Spinal cord (tissue), 9 donors: ENCODE measurements at regions not wholly inside any gene's neighbourhood (a gene's known extent, or its start where the extent isn't known, plus 50 kb on each side); places are given as distances from the start of the nearest gene placed in this dataset.
"Not testable (repeated sequence)": the region's sequence is repeated elsewhere in the genome, so short reads cannot be mapped to it uniquely, and the experiment has no call there.

Experiments used
- DNase-seq, 6 donors: peaks; one replicate each; pipeline versions ENCODE4 v3.0.0 to v3.0.0-alpha.2; 2013 to 2015; ENCODE audit warnings: low spot score in 6 of 6, low read depth in 4 of 6
- H3K27ac ChIP-seq: one replicate; pipeline ENCODE4 v1.5.1; 2013; ENCODE audit warnings: low read depth, low read length, control low read depth
- H3K27me3 ChIP-seq: one replicate; pipeline ENCODE4 v1.6.1; 2013; ENCODE audit warnings: low read length; ENCODE audit not compliant: control insufficient read depth, insufficient read depth
- H3K36me3 ChIP-seq: one replicate; pipeline ENCODE4 v1.6.1; 2013; ENCODE audit warnings: low read length; ENCODE audit not compliant: control insufficient read depth, insufficient read depth
- H3K4me1 ChIP-seq: one replicate; pipeline ENCODE4 v1.6.1; 2013; ENCODE audit warnings: low read length; ENCODE audit not compliant: control insufficient read depth, insufficient read depth
- H3K4me3 ChIP-seq: one replicate; pipeline ENCODE4 v1.5.1; 2013; ENCODE audit warnings: low read depth, low read length, control low read depth
- H3K9me3 ChIP-seq: one replicate; pipeline ENCODE4 v1.6.1; 2013; ENCODE audit warnings: low read length; ENCODE audit not compliant: control insufficient read depth, insufficient read depth
- WGBS: methylation state at CpG from one replicate; pipeline ENCODE4 v1.1.5; 2013; ENCODE audit warnings: missing lambda C conversion rate; ENCODE audit not compliant: insufficient coverage; 5-methylcytosine and 5-hydroxymethylcytosine counted together
- donor health status: healthy.

DNA sequence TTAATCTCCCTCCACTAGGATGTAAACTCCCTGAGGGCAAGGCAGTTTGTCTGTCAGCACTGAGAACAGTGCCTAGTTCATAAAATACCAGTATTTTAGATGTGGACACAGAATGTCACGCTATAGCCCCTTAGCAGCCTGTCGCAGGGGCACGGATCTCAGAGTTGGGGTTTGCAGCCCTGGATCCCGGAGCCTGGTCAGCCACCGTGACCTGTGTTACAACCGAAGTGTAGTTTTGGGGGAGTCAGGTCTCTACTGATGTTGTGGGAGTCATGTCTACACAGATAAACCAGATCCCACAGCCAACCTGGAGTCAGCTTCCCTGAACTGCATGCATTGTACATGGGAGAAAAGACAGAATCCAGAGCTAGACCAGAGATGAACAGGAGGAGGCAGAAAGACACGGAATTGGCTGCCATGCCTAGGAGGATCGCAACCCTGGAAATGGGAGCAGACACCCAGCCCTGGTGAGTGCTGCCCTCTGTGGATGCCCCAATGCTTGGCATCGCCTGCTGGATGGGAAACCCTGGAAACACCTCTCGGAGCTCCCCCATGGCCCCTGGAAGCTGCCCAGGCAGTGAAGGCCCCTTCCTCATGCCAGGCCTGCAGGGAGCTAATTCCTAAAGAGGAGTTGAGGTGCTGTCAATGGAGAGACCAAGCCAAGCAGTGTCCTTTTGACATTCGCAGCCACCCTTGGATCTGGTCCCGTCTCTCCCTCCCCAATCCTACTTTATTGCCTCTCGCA, 851.3 kb downstream of the TBC1D22A start:
- no peak overlapping the region for H3K4me3 ChIP-seq
- 93% methylated on average over 6 of the region's 13 CpGs for WGBS
- no peaks in the 10 kb centered on the region for H3K27me3 ChIP-seq
- DNase-seq = no peak
- H3K36me3 ChIP-seq = no peaks in the 10 kb centered on the region
- no peak overlapping the region for H3K27ac ChIP-seq
- H3K4me1 ChIP-seq = peaks cover 25% of the 10 kb centered on the region
- H3K9me3 ChIP-seq = no peaks in the 10 kb centered on the region

DNA sequence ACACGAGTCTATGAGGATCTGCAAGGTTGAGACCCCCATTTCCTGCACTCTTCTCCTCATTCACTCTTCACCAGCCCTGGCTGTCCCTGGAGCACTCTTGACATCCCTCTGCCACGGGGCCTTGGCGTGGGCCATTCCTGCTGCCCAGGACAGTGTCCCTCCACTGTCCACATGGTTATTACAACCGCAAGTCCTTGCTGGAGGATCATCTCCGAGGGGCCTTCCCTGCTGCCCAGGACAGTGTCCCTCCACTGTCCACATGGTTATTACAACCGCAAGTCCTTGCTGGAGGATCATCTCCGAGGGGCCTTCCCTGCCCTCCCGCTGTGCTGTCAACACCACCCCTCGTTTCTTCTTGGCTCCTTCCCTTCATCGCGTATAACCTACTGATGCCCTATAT, 850.7 kb downstream of the TBC1D22A start:
- H3K27me3 ChIP-seq, H3K4me3 ChIP-seq, H3K36me3 ChIP-seq, DNase-seq, H3K27ac ChIP-seq, H3K9me3 ChIP-seq: not testable (repeated sequence)
- H3K4me1 ChIP-seq = peaks cover 19% of the 10 kb centered on the region
- WGBS = 69% methylated on average over 11 of the region's 11 CpGs

DNA sequence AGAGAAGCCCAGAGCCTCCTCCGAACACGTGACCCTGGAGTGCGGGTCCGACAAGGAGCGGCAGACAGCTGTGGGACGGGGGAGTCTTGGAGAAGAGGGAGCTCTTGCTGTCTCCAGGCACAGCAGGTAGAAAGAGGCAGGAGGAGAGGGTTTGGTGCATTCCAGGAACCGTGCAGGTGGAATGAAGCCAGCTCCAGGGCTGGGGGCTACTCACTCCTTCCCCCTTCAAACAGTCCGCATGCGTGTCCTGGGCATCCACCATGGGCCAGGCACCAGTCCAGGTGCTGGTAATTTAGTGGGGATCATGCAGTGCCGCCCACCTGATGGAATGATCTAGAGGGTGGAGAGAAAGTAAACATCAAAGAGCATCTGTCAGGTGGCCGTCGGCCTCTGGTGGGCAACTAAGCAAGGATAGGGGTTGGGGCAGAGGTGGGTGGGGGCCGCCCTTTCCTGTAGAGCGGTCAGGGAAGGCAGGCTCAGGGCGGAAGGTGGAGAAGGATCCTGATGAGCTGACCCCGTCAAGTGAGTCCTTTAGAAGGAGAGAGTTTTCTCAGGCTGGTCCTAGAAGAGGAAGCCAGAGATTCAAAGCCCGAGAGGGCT, 850.0 kb downstream of the TBC1D22A start:
- Histone ChIP-seq H3K27me3 (no peaks in the 10 kb centered on the region), H3K36me3 (no peaks in the 10 kb centered on the region), H3K9me3 (no peaks in the 10 kb centered on the region), H3K4me3 (no peak overlapping the region), H3K4me1 (peaks cover 16% of the 10 kb centered on the region), H3K27ac (no peak overlapping the region)
- DNase-seq = no peak
- WGBS = 71% methylated on average over 16 of the region's 17 CpGs

DNA sequence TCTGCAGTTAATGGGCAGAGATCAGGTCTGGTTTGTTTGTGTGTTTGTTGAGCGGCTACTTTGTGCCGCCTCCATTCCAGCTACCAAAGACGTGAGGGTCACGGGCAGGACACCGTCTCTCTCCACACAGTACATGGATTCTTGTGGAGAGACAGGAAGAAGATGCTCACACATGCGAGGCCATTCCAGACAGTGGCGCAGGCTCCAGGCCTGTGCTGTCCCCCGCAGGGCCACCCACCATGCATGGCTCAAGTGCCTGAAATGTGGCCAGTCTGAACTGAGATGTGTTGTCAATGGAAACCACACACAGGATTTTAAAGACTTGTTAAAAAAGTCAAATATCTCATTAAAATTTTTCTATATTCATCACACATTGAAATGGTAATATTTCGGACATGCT, 848.3 kb downstream of the TBC1D22A start:
- peaks cover 23% of the 10 kb centered on the region for H3K4me1 ChIP-seq
- DNase-seq = no peak

DNA sequence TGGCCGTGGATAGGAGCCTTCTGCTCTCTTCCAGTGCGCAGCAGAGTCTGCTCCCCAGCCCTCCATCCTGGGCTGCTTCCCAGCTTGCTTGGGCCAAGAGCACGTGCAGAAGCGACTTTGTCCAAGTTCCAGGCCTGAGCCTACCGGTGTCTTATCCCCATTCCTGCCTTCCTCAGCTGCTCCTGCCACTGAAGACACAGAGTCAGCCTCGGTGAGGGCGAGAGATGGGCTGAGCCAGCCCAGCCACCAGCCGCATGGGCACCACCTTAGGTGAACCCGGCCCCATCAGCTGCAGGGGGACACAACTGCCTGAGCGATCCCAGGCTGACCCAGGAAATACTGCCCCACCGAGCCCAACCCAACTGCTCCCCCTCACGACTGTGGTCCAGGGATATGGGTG, 847.8 kb downstream of the TBC1D22A start:
- Histone ChIP-seq H3K36me3 (no peaks in the 10 kb centered on the region), H3K4me3 (no peak overlapping the region), H3K9me3 (no peaks in the 10 kb centered on the region), H3K27me3 (no peaks in the 10 kb centered on the region), H3K4me1 (peaks cover 28% of the 10 kb centered on the region), H3K27ac (no peak overlapping the region)
- 92% methylated on average over 8 of the region's 12 CpGs for WGBS
- no peak for DNase-seq

More for the DNA sequence above, 848.3 kb downstream of the TBC1D22A start:
- H3K36me3 ChIP-seq = no peaks in the 10 kb centered on the region
- H3K27ac ChIP-seq = no peak overlapping the region
- no peaks in the 10 kb centered on the region for H3K27me3 ChIP-seq
- H3K9me3 ChIP-seq = no peaks in the 10 kb centered on the region
- H3K4me3 ChIP-seq = no peak overlapping the region
- 91% methylated on average over 8 of the region's 9 CpGs for WGBS

DNA sequence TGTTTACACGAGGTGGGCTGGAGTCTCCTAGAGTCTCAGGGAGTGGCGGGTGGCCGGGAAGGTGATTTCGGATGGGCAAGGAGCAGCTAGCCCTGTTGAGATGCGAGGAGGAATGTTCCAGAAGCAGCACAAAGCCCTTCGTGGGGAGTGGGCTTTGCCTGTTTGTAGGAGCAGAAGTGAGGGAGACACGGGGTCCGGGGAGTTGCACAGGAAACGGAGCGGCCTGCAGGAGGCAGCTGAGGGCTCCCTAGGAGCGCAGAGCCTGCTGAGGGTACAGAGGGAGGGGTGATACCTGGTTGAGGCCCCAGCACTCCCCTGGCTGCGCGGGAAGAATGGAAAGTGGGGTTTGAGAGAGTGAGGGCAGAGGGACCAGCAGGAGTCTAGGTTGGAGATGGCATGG, 847.2 kb downstream of the TBC1D22A start:
- H3K4me1 ChIP-seq = peaks cover 28% of the 10 kb centered on the region
- no peak for DNase-seq
- no peak overlapping the region for H3K4me3 ChIP-seq
- WGBS = 80% methylated on average over 13 of the region's 13 CpGs
- H3K27me3 ChIP-seq = no peaks in the 10 kb centered on the region
- H3K36me3 ChIP-seq = no peaks in the 10 kb centered on the region
- no peak overlapping the region for H3K27ac ChIP-seq
- no peaks in the 10 kb centered on the region for H3K9me3 ChIP-seq

DNA sequence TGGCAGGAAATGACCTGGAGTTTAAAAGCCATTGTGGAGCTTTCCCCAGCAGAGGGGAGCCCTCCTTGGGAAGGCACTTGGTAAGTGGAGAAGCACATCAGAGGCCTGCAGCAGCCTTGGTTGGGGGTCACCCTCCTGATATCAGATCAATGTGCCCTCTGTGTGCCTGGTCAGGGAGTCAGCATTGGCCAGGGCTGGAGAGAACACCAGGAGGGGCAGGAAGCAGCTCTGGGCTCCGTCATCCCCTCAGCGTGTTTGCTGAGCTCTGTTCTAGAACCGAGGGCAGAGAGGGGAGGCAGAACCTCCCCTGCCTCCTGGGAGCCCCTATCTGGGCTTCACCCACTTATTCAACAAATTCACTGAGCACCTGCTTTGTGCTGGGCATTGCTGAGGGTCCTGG, 846.0 kb downstream of the TBC1D22A start:
- WGBS = 93% methylated on average over 2 of the region's 3 CpGs
- H3K27me3 ChIP-seq = no peaks in the 10 kb centered on the region
- DNase-seq = no peak

DNA sequence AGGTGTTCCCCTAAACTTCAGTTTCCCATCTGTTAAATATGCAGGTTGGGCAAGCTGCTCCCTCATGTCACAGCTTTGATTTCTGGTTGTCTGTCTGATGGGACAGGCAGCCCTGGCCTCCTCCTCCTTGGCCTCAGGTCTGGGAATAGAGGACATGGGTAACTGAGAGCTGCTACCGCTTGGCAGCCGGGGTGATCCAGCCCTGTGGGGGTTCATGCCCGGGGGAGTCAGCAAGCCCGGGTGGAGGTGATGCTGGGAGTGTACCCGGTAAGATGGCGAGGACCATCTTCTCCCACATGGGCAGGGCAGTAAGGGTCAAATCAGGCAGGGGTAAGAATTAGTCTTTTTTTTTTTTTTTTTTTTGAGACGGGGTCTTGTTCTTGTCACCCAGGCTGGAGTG, 845.0 kb downstream of the TBC1D22A start:
- no peak overlapping the region for H3K27ac ChIP-seq

More for the DNA sequence above, 846.0 kb downstream of the TBC1D22A start:
- H3K36me3 ChIP-seq = no peaks in the 10 kb centered on the region
- H3K9me3 ChIP-seq = no peaks in the 10 kb centered on the region
- no peak overlapping the region for H3K27ac ChIP-seq
- peaks cover 16% of the 10 kb centered on the region for H3K4me1 ChIP-seq
- H3K4me3 ChIP-seq = no peak overlapping the region

DNA sequence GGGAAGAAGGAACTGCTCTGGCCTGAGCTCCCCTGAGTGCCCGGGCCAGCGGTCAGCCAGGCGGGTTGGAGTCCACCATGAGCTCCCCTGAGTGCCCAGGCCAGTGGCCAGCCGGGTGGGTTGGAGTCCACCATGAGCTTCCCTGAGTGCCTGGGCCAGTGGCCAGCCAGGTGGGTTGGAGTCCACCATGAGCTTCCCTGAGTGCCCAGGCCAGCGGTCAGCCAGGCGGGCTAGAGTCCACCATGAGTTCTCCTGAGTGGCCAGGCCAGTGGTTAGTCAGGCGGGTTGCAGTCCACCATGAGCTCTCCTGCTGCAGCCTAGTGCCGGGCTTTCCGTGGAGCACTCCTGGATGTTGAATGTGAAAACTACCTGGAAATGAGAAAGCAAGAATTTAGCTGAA, 844.0 kb downstream of the TBC1D22A start:
- Histone ChIP-seq H3K4me3 (no peak overlapping the region), H3K4me1 (peaks cover 13% of the 10 kb centered on the region), H3K9me3 (peaks cover 1% of the 10 kb centered on the region), H3K27ac (no peak overlapping the region), H3K27me3 (no peaks in the 10 kb centered on the region), H3K36me3 (no peaks in the 10 kb centered on the region)
- no peak for DNase-seq
- WGBS = 96% methylated on average over 9 of the region's 9 CpGs

More for the DNA sequence above, 845.0 kb downstream of the TBC1D22A start:
- Histone ChIP-seq H3K9me3 (peaks cover 1% of the 10 kb centered on the region), H3K36me3 (no peaks in the 10 kb centered on the region), H3K4me3 (no peak overlapping the region), H3K27me3 (no peaks in the 10 kb centered on the region), H3K4me1 (peaks cover 13% of the 10 kb centered on the region)
- 90% methylated on average over 6 of the region's 7 CpGs for WGBS
- no peak for DNase-seq

DNA sequence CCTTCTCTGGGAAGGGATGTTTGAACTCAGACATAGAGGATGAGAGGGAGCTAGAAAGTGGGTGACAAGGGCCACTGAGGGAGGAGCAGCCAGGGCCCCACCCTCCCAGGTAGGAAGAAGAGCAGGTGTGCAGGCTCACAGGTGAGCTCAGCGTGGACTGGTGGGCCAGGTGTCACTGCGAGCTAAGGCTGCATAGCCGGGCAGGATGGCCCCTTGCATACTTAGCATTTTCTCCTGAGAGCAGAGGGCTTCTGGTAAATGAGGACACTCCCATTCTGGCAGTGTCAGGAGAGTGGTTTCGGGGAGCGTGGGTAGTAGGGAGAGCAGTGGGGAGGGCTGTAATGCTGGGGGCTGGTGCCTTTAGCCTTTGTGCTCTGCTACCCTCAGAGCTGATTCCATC, 843.4 kb downstream of the TBC1D22A start:
- Histone ChIP-seq H3K9me3 (peaks cover 1% of the 10 kb centered on the region), H3K4me3 (no peak overlapping the region), H3K27me3 (no peaks in the 10 kb centered on the region), H3K36me3 (no peaks in the 10 kb centered on the region), H3K27ac (no peak overlapping the region), H3K4me1 (peaks cover 13% of the 10 kb centered on the region)
- no peak for DNase-seq
- 77% methylated on average over 5 of the region's 5 CpGs for WGBS
